D341Med (cell line): ENCODE measurements at regions not wholly inside any gene's neighbourhood (a gene's known extent, or its start where the extent isn't known, plus 50 kb on each side); places are given as distances from the start of the nearest gene placed in this dataset.

Source experiments
- DNase-seq: peaks from one replicate; pipeline ENCODE4 v3.0.0; 2012; ENCODE audit warnings: low spot score

DNA sequence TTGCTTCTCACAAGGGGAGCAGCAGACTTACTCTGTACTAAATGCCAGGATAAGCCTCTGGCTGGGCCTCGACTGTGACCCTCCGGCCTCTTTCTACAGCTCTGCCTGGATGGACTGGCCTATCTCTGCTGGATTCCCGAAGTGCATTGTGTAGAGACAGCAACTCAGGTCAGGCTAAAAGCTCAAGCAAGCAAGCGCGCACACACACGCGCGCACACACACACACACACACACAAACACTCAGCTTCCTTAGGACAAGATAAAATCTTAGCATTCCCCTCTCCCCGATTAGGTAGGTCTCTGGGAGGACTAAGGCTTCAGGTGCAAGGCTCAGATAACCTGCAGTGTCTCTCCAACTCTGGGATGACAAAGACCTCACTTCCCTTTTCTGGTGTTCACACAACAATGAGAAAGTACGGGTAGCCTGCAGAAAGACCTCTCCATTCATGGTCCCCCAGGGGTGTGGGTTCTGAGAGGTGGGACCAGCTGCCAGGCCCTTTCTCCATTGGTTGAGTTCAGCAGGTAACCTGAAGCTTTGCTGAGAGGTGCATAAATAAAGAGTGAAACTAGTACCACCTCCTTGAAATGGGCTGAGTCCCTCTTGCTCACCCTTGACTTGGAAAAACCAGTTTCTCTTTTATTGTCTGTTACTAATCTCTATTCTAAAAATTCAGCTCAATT is 155.1 kb upstream of the CAMK1G start:
- no peak for DNase-seq

DNA sequence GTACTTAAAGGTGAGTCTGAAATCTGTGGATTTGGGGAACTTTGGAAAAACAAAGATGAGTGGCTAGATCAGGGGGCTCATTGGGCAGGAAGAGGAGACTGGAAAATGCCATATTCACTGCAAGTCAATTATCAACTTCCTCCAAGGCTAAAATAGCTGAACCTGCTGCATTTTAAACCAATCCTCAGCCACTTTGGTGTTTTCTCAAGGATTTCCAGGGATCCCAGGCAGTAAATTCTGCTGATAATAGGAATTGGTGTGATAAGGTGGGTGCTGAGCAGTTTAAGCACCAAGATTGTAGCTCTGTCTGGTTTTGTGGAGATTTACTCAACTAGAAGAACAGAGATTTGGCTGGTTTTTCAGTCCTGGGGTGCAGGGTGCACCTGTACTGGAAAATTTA is 153.9 kb upstream of the CAMK1G start:
- DNase-seq = no peak

GRCh38 chr1:209430107-209430506 is 153.4 kb upstream of the CAMK1G start:
- no peak for DNase-seq

DNA sequence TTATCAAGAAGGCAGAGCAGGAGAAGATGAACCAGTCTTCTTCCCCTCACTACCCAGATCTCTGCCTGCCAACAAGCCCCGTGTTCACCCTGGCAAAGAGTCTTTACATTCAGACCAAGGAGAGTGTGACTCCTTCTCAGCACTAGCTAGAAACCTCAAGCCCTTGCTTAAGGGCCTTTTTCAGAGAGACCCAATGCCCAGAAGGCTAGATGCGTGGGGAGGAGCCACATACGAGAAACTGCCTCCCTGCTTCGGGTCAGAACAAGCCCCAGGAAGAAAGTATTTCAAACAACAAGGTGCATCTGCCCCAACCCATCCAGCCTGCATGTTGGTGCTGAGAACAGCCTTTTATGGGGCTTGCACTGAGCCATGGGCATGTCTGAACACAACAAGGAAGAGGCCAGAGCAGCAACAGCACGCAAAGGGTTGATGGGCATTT is 152.7 kb upstream of the CAMK1G start:
- no peak for DNase-seq

- no peak for DNase-seq
Measured at GRCh38 chr1:209431402-209431801, 152.1 kb upstream of the CAMK1G start.

- no peak for DNase-seq
Measured at GRCh38 chr1:209431813-209432442, 151.6 kb upstream of the CAMK1G start.

- DNase-seq = no peak
Measured at GRCh38 chr1:209432443-209432825, 151.1 kb upstream of the CAMK1G start.

GRCh38 chr1:209433649-209434031 is 149.9 kb upstream of the CAMK1G start:
- DNase-seq = no peak

DNA sequence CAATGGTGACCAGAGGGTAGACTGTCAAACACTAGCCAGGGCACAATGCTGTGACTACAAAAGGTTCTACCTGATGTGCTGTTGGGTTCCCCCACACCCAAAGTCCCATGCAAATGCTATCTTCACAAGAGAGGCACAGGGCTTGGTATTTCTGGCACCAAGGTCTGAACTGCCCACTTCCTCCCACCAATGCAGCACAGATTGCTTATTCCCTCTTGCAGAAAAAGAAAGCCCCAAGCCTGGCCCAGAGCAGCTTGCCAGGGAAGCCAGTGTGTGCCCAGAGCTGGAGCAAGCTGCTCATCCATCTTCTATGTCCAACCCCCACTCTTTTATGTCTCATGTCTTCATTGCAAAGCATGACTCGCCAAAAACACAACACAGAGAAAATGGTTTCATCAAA is 149.4 kb upstream of the CAMK1G start:
- DNase-seq = no peak

DNA sequence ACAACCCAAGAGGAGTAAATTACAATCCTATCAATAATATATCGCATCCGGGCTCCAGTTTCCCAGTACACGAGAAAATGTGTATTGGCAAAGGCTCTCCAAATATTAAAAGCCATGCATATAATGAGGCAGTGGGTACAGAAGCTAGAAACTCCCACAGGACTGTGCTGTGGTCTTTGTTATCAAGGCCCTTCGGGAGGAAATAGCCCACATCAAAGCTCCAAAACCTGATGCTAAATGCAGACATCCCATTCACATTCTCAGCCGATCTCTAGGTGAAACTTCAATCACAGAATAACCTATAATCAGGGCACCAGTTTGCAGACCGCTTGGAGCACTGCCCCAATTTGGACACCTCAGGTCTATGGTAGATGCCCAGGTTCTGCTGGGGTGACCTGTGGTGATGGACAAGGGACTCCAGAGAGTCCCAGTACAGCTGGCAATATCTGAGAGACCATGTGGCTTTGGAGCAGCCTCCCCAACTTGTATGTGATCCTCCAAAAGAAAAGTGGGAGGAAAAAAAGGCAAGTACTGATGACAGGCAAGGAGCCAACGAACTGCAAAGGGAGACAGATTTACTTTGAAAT is 148.8 kb upstream of the CAMK1G start:
- DNase-seq = no peak

GRCh38 chr1:209435654-209436566 is 147.6 kb upstream of the CAMK1G start:
- peak; percentile 57 for DNase-seq

DNA sequence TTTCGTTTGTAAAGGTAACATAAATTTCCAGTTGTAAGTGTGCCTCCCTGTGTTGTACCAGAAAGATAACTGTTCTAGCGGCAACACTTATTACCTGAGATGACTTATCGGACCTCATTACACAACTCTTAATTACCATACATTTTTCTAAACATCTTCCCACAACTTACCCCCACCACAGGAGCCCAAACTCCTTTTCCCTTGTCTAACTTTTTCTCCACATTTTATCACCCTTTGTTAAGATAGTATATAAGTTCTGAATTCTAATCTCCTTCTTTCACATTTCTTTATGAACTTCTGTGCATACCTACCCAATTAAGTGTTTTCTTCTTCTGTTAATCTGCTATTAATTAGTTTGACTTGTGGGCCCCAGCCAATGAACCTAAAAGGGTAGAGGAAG is 143.7 kb upstream of the CAMK1G start:
- no peak for DNase-seq

- DNase-seq = no peak
Measured at GRCh38 chr1:209443361-209443931, 140.1 kb upstream of the CAMK1G start.

DNA sequence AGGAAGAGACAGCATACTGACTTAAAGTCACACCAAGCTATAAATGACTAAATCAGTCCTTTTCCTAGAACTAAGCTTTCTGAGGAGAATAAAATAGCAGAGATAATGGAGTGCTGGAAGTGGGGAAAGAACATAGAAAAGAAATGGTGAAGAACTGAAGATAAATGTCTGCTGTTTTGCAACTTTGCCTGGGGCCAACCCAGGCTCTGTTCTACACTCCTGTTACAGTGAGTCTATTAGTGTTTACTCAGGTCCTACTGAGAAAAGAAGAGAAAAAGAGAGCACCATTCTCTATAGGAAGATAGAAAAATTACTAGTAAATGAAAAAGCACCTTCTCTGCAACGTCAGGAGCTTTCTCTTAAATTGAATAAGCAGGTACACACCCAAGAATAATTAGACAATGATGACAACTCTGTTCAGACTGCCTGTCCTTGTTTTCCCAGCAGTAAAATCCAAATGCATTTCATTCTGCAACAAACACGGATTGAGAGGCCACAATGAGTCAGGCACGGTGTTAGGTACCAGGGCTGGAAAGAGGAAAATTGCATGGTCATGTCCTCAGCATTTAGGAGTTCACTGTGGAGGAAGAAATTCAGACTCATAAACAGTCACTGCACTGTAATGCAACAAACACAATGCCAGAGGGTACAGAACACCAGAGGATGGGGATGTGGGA is 139.4 kb upstream of the CAMK1G start:
- DNase-seq = no peak

- DNase-seq = no peak
Measured at GRCh38 chr1:209444961-209445360, 138.6 kb upstream of the CAMK1G start.

DNA sequence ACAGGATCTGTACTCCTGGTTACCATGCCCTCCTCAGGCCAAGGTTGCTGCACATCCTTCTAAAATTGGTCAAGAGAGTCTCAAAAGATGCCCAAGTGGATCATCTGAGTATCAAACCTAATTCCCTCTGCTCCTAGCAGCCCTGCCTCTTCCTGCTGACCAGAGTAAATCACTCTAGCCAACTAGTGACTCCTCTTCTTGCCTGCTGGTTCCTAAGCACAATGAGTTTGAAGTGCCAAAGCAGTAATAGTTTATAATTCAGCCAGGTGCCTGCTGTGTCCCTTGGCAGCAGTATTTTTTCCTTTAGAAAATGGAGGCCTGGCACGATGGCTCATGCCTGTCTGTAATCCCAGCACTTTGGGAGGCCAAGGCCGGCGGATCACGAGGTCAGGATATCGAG is 137.9 kb upstream of the CAMK1G start:
- no peak for DNase-seq

- DNase-seq = no peak
Measured at GRCh38 chr1:209446356-209446755, 137.2 kb upstream of the CAMK1G start.

DNA sequence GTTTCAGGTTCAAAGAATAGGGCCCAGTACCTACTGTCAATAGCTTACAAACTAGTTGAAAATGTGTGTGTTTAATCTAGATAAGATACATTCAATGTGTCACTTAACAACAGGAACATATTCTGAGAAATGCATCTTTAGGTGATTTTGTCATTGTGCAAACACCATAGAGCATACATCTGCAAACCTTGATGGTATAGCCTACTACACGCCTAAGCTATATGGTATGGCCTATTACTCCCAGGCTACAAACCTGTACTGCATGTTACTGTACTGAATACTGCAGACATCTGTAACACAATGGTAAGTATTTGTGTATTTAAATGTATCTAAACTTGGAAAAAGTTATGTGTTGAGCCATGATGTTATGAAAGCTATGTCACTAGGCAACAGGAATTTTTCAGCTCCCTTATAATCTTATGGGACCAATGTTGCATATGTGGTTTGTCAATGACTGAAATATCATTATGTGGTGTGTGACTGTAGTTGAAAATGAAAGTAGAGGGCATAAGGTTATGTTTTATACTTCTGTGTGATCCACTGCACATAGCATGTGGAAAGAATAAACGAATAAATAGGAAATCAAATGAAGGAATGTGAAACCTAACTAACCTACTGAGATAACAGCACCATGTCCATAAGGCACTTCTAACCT is 129.0 kb upstream of the CAMK1G start:
- no peak for DNase-seq

GRCh38 chr1:209455145-209455544 is 128.4 kb upstream of the CAMK1G start:
- no peak for DNase-seq

DNA sequence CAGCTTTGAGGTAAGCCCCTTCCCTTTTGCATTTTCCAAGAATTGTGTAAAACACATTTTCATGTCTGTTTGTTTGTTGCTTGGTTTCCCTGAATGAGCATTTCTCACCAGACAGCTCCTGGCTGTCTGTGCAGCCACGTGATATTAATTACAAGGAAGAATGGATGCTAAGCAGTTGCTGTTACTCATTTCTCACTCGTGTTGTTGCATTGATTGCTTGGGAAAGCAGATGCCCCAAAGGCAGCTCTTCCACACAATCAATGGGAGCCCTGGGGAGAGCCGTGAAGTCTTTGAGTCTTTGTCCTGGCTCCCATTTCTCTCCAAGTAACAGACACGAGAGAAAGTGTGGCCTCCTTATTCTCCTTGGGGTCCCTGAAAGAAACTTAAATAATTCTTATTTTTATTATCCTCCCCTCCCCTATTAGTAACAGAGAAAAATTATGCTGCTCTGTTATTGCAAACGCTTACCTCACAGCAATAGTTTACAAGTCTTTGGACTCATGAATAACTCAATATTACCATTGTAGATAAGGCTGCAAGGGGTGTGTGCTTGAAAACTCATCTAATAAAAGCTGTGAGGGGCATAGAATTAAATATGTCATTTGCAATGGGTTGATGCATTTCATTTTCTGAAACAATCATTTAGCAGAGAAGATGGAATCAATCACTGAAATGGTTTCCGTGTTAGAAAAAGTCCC is 127.7 kb upstream of the CAMK1G start:
- DNase-seq = no peak

DNA sequence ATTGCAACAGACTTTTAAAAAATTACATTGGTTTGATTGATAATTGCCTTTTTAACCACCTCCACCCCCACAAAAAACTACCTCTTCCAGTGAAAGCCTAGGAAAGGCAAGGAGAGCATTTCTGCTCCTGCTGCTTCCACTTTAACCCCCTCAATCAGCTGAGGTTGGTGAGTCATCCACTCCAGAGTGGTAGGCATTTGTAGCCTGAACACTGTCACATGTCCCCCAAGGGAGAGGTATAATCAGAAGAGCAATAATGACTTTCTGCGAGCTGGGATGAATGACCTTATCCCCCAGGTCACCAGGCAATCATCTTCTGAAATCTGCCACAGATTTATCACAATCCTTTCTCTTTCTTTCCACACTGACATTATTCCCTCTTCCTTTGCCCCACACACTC is 126.6 kb upstream of the CAMK1G start:
- no peak for DNase-seq
